Activated naive CD4-positive, alpha-beta T cell treated with anti-CD3 and anti-CD28 coated beads, Interleukin-2, amount 50 U/mL, for 24 hours (primary cell): ENCODE measurements at regions not wholly inside any gene's neighbourhood (a gene's known extent, or its start where the extent isn't known, plus 50 kb on each side); places are given as distances from the start of the nearest gene placed in this dataset.
"Not testable (repeated sequence)": the region's sequence is repeated elsewhere in the genome, so short reads cannot be mapped to it uniquely, and the experiment has no call there.

Experiments used
- H3K27ac Mint-ChIP-seq: one replicate; pipeline ENCODE4 v1.8.0; 2021; ENCODE audit warnings: mild to moderate bottlenecking, mixed read lengths
- H3K27me3 Mint-ChIP-seq: one replicate; pipeline ENCODE4 v1.8.0; 2021; ENCODE audit warnings: mixed read lengths
- H3K36me3 Mint-ChIP-seq: one replicate; pipeline ENCODE4 v1.8.0; 2021; ENCODE audit warnings: mixed read lengths
- H3K4me1 Mint-ChIP-seq: one replicate; pipeline ENCODE4 v1.8.0; 2021; ENCODE audit warnings: mixed read lengths
- H3K4me3 Mint-ChIP-seq: one replicate; pipeline ENCODE4 v1.8.0; 2021; ENCODE audit warnings: mild to moderate bottlenecking, mixed read lengths
- H3K9me3 Mint-ChIP-seq: one replicate; pipeline ENCODE4 v1.8.0; 2021; ENCODE audit warnings: mixed read lengths

GRCh38 chr9:26789959-26790358 lies 102.6 kb downstream of the CAAP1 start:
- Mint-ChIP-seq H3K9me3 (peaks cover 4% of the 10 kb centered on the region), H3K4me1 (no peaks in the 10 kb centered on the region), H3K27me3 (peaks cover 2% of the 10 kb centered on the region), H3K36me3 (peaks cover 2% of the 10 kb centered on the region), H3K27ac (no peak overlapping the region), H3K4me3 (no peak overlapping the region)

- Mint-ChIP-seq H3K9me3 (no peaks in the 10 kb centered on the region), H3K4me1 (no peaks in the 10 kb centered on the region), H3K27me3 (peaks cover 2% of the 10 kb centered on the region), H3K36me3 (no peaks in the 10 kb centered on the region), H3K4me3 (no peak overlapping the region), H3K27ac (no peak overlapping the region)
Observed at GRCh38 chr9:26786564-26786963, 106.0 kb downstream of the CAAP1 start.

- H3K9me3 Mint-ChIP-seq = no peaks in the 10 kb centered on the region
- H3K4me3 Mint-ChIP-seq = no peak overlapping the region
- no peak overlapping the region for H3K27ac Mint-ChIP-seq
- peaks cover 2% of the 10 kb centered on the region for H3K27me3 Mint-ChIP-seq
- H3K36me3 Mint-ChIP-seq = no peaks in the 10 kb centered on the region
- H3K4me1 Mint-ChIP-seq = no peaks in the 10 kb centered on the region
Observed at GRCh38 chr9:26782899-26783298, 109.7 kb downstream of the CAAP1 start.

GRCh38 chr9:26781906-26782305 lies 110.7 kb downstream of the CAAP1 start:
- H3K4me1 Mint-ChIP-seq = no peaks in the 10 kb centered on the region
- no peaks in the 10 kb centered on the region for H3K36me3 Mint-ChIP-seq
- H3K27me3 Mint-ChIP-seq = no peaks in the 10 kb centered on the region
- H3K9me3 Mint-ChIP-seq = no peaks in the 10 kb centered on the region
- no peak overlapping the region for H3K27ac Mint-ChIP-seq
- H3K4me3 Mint-ChIP-seq = no peak overlapping the region

- not testable (repeated sequence) for H3K27ac Mint-ChIP-seq, H3K4me3 Mint-ChIP-seq, H3K4me1 Mint-ChIP-seq, H3K9me3 Mint-ChIP-seq, H3K36me3 Mint-ChIP-seq, H3K27me3 Mint-ChIP-seq
Observed at GRCh38 chr9:26780307-26780706, 112.3 kb downstream of the CAAP1 start.

- H3K9me3 Mint-ChIP-seq = no peaks in the 10 kb centered on the region
- H3K27ac Mint-ChIP-seq = no peak overlapping the region
Observed at GRCh38 chr9:26779062-26779461, 113.5 kb downstream of the CAAP1 start.

GRCh38 chr9:26775391-26775790 lies 117.2 kb downstream of the CAAP1 start:
- H3K27ac Mint-ChIP-seq = no peak overlapping the region
- H3K27me3 Mint-ChIP-seq = no peaks in the 10 kb centered on the region
- no peaks in the 10 kb centered on the region for H3K4me1 Mint-ChIP-seq
- peaks cover 1% of the 10 kb centered on the region for H3K36me3 Mint-ChIP-seq
- no peaks in the 10 kb centered on the region for H3K9me3 Mint-ChIP-seq
- no peak overlapping the region for H3K4me3 Mint-ChIP-seq

More at GRCh38 chr9:26779062-26779461, 113.5 kb downstream of the CAAP1 start:
- H3K4me3 Mint-ChIP-seq = no peak overlapping the region
- no peaks in the 10 kb centered on the region for H3K27me3 Mint-ChIP-seq
- H3K4me1 Mint-ChIP-seq = no peaks in the 10 kb centered on the region
- no peaks in the 10 kb centered on the region for H3K36me3 Mint-ChIP-seq

GRCh38 chr9:26773056-26773455 lies 119.5 kb downstream of the CAAP1 start:
- Mint-ChIP-seq H3K9me3 (no peaks in the 10 kb centered on the region), H3K27ac (no peak overlapping the region), H3K27me3 (no peaks in the 10 kb centered on the region), H3K4me1 (no peaks in the 10 kb centered on the region), H3K4me3 (no peak overlapping the region), H3K36me3 (peaks cover 1% of the 10 kb centered on the region)

GRCh38 chr9:26770821-26771220 lies 121.8 kb downstream of the CAAP1 start:
- H3K36me3 Mint-ChIP-seq = peaks cover 1% of the 10 kb centered on the region
- H3K9me3 Mint-ChIP-seq = no peaks in the 10 kb centered on the region
- H3K27me3 Mint-ChIP-seq = no peaks in the 10 kb centered on the region
- H3K4me3 Mint-ChIP-seq = no peak overlapping the region
- peak overlapping the region; percentile 71 for H3K27ac Mint-ChIP-seq
- no peaks in the 10 kb centered on the region for H3K4me1 Mint-ChIP-seq

- H3K27me3 Mint-ChIP-seq = no peaks in the 10 kb centered on the region
- H3K4me1 Mint-ChIP-seq = no peaks in the 10 kb centered on the region
- H3K9me3 Mint-ChIP-seq = no peaks in the 10 kb centered on the region
- peaks cover 1% of the 10 kb centered on the region for H3K36me3 Mint-ChIP-seq
- no peak overlapping the region for H3K27ac Mint-ChIP-seq
- H3K4me3 Mint-ChIP-seq = no peak overlapping the region
Observed at GRCh38 chr9:26768145-26768544, 124.5 kb downstream of the CAAP1 start.

GRCh38 chr9:26760675-26761074 lies 131.9 kb downstream of the CAAP1 start:
- H3K27me3 Mint-ChIP-seq = no peaks in the 10 kb centered on the region
- H3K36me3 Mint-ChIP-seq = no peaks in the 10 kb centered on the region
- H3K9me3 Mint-ChIP-seq = no peaks in the 10 kb centered on the region
- no peak overlapping the region for H3K4me3 Mint-ChIP-seq
- H3K4me1 Mint-ChIP-seq = no peaks in the 10 kb centered on the region
- H3K27ac Mint-ChIP-seq = no peak overlapping the region

GRCh38 chr9:26758655-26759054 lies 133.9 kb downstream of the CAAP1 start:
- Mint-ChIP-seq H3K4me1 (no peaks in the 10 kb centered on the region), H3K27ac (no peak overlapping the region), H3K36me3 (no peaks in the 10 kb centered on the region), H3K27me3 (no peaks in the 10 kb centered on the region), H3K4me3 (no peak overlapping the region), H3K9me3 (no peaks in the 10 kb centered on the region)

GRCh38 chr9:26756881-26757280 lies 135.7 kb downstream of the CAAP1 start:
- Mint-ChIP-seq H3K4me3 (no peak overlapping the region), H3K27me3 (no peaks in the 10 kb centered on the region), H3K36me3 (no peaks in the 10 kb centered on the region), H3K4me1 (no peaks in the 10 kb centered on the region), H3K9me3 (no peaks in the 10 kb centered on the region), H3K27ac (no peak overlapping the region)

- Mint-ChIP-seq H3K4me3 (no peak overlapping the region), H3K27me3 (no peaks in the 10 kb centered on the region), H3K9me3 (no peaks in the 10 kb centered on the region), H3K4me1 (no peaks in the 10 kb centered on the region), H3K27ac (no peak overlapping the region), H3K36me3 (no peaks in the 10 kb centered on the region)
Observed at GRCh38 chr9:26755476-26755875, 137.1 kb downstream of the CAAP1 start.

- H3K36me3 Mint-ChIP-seq = no peaks in the 10 kb centered on the region
- no peak overlapping the region for H3K4me3 Mint-ChIP-seq
- no peaks in the 10 kb centered on the region for H3K4me1 Mint-ChIP-seq
- H3K27me3 Mint-ChIP-seq = no peaks in the 10 kb centered on the region
- no peaks in the 10 kb centered on the region for H3K9me3 Mint-ChIP-seq
- no peak overlapping the region for H3K27ac Mint-ChIP-seq
Observed at GRCh38 chr9:26754509-26755164, 138.0 kb downstream of the CAAP1 start.

- Mint-ChIP-seq H3K4me1 (no peaks in the 10 kb centered on the region), H3K9me3 (no peaks in the 10 kb centered on the region), H3K36me3 (no peaks in the 10 kb centered on the region), H3K4me3 (no peak overlapping the region), H3K27ac (no peak overlapping the region), H3K27me3 (no peaks in the 10 kb centered on the region)
Observed at GRCh38 chr9:26753971-26754370, 138.6 kb downstream of the CAAP1 start.

- Mint-ChIP-seq H3K36me3 (no peaks in the 10 kb centered on the region), H3K27me3 (no peaks in the 10 kb centered on the region), H3K4me3 (no peak overlapping the region), H3K27ac (no peak overlapping the region), H3K4me1 (no peaks in the 10 kb centered on the region), H3K9me3 (no peaks in the 10 kb centered on the region)
Observed at GRCh38 chr9:26750162-26750561, 142.4 kb downstream of the CAAP1 start.
